ENCODE measurements at regions not wholly inside any gene's neighbourhood (a gene's known extent, or its start where the extent isn't known, plus 50 kb on each side); places are given as distances from the start of the nearest gene placed in this dataset.

DNA sequence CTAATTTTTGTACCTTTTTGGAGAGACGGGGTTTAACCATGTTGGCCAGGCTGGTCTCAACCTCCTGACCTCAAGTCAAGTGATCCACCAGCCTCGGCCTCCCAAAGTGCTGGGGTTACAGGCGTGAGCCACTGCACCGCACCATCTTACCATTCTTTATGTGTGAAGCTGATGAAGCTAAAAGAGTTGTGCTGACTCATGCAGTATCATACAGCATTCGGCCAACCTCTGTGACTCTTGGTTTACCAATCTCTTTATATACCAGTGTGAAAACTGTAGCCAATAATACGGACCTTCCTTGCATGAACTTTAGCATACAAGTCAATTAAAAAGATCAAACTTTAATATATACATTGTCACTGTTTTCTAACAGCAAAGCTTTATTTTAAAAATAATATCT is 878.2 kb upstream of the MBL2 start:
- TF ChIP-seq EP300 (conservative IDR thresholded peaks at IDR 0.05; ENCODE audit: poor library complexity, severe bottlenecking) (no peak), EZH2 (IDR thresholded peaks at IDR 0.05; ENCODE audit: borderline replicate concordance, insufficient read depth, low read length, poor library complexity, severe bottlenecking) (no peak), RAD21 (conservative IDR thresholded peaks at IDR 0.05) (no peak), POLR2AphosphoS5 (IDR thresholded peaks at IDR 0.05) (no peak), TAF1 (IDR thresholded peaks at IDR 0.05; ENCODE audit: low read depth) (no peak), SMC3 (conservative IDR thresholded peaks at IDR 0.05; ENCODE audit: poor library complexity) (no peak), MXI1 (conservative IDR thresholded peaks at IDR 0.05; ENCODE audit: poor library complexity, severe bottlenecking) (no peak)
- TF ChIP-seq, protein P1, sequence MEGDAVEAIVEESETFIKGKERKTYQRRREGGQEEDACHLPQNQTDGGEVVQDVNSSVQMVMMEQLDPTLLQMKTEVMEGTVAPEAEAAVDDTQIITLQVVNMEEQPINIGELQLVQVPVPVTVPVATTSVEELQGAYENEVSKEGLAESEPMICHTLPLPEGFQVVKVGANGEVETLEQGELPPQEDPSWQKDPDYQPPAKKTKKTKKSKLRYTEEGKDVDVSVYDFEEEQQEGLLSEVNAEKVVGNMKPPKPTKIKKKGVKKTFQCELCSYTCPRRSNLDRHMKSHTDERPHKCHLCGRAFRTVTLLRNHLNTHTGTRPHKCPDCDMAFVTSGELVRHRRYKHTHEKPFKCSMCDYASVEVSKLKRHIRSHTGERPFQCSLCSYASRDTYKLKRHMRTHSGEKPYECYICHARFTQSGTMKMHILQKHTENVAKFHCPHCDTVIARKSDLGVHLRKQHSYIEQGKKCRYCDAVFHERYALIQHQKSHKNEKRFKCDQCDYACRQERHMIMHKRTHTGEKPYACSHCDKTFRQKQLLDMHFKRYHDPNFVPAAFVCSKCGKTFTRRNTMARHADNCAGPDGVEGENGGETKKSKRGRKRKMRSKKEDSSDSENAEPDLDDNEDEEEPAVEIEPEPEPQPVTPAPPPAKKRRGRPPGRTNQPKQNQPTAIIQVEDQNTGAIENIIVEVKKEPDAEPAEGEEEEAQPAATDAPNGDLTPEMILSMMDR (IDR thresholded peaks at IDR 0.05; ENCODE audit: poor library complexity, severe bottlenecking) = no peak
- TF ChIP-seq, protein P2, sequence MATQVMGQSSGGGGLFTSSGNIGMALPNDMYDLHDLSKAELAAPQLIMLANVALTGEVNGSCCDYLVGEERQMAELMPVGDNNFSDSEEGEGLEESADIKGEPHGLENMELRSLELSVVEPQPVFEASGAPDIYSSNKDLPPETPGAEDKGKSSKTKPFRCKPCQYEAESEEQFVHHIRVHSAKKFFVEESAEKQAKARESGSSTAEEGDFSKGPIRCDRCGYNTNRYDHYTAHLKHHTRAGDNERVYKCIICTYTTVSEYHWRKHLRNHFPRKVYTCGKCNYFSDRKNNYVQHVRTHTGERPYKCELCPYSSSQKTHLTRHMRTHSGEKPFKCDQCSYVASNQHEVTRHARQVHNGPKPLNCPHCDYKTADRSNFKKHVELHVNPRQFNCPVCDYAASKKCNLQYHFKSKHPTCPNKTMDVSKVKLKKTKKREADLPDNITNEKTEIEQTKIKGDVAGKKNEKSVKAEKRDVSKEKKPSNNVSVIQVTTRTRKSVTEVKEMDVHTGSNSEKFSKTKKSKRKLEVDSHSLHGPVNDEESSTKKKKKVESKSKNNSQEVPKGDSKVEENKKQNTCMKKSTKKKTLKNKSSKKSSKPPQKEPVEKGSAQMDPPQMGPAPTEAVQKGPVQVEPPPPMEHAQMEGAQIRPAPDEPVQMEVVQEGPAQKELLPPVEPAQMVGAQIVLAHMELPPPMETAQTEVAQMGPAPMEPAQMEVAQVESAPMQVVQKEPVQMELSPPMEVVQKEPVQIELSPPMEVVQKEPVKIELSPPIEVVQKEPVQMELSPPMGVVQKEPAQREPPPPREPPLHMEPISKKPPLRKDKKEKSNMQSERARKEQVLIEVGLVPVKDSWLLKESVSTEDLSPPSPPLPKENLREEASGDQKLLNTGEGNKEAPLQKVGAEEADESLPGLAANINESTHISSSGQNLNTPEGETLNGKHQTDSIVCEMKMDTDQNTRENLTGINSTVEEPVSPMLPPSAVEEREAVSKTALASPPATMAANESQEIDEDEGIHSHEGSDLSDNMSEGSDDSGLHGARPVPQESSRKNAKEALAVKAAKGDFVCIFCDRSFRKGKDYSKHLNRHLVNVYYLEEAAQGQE (IDR thresholded peaks at IDR 0.05; ENCODE audit: borderline replicate concordance) = no peak
